Activated naive CD8-positive, alpha-beta T cell treated with anti-CD3 and anti-CD28 coated beads for 36 hours (primary cell): ENCODE measurements at regions not wholly inside any gene's neighbourhood (a gene's known extent, or its start where the extent isn't known, plus 50 kb on each side); places are given as distances from the start of the nearest gene placed in this dataset.

Experiments
- DNase-seq: peaks from one replicate; pipeline ENCODE4 v3.0.0; 2021
- H3K27ac Mint-ChIP-seq: one replicate; pipeline ENCODE4 v1.8.0; 2022; ENCODE audit warnings: mild to moderate bottlenecking, moderate library complexity, mixed read lengths
- H3K27me3 Mint-ChIP-seq: one replicate; pipeline ENCODE4 v1.8.0; 2022; ENCODE audit warnings: mild to moderate bottlenecking, mixed read lengths
- H3K36me3 Mint-ChIP-seq: one replicate; pipeline ENCODE4 v1.8.0; 2021; ENCODE audit warnings: mild to moderate bottlenecking, mixed read lengths
- H3K4me1 Mint-ChIP-seq: one replicate; pipeline ENCODE4 v1.8.0; 2021; ENCODE audit warnings: mixed read lengths
- H3K4me3 Mint-ChIP-seq: one replicate; pipeline ENCODE4 v1.8.0; 2022; ENCODE audit warnings: mild to moderate bottlenecking, moderate library complexity, mixed read lengths
- H3K9me3 Mint-ChIP-seq: one replicate; pipeline ENCODE4 v1.8.0; 2022; ENCODE audit warnings: mixed read lengths

DNA sequence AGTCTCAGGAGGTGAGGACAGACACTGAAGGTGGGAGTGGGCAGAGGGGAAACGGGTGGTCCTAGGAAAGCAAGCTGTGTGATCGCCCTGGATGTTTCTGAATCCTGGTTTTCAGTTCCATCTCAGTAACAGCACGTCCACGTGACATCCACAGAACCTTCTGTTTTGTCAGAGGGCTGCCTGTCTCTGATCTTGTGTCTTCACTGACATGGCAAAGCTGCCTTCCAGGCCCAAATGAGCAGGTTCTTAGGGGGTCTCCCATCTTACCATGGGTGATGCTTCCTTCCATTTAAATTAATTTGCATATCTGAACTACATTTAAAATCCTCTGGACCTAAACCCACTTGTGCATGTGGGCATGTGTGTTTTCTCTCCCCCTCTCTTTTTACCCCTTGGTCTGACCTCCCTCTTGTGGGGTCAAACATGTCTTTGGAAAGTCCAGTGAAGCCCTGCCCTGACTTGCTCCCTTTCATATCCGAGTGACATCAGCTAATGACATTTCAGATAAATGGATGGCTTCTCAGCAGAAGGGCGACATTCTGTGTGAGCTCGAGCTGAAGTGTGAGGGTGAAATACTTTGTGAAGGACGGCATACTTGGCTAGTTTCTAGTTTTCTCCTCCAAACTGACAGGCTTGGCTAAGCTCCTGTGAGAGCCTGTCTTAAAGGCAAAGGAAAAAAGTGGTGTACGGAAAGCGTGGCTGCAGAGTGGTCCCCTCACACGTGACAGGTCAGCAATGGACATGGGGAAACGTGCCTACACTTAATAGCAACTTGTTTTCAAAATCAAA lies 204.8 kb upstream of the S1PR3 start:
- DNase-seq, result no peak
- H3K27me3 Mint-ChIP-seq, result peaks cover 8% of the 10 kb centered on the region
- peaks cover 6% of the 10 kb centered on the region for H3K4me1 Mint-ChIP-seq
- H3K27ac Mint-ChIP-seq, result no peak overlapping the region
- H3K36me3 Mint-ChIP-seq, result no peaks in the 10 kb centered on the region
- no peaks in the 10 kb centered on the region for H3K9me3 Mint-ChIP-seq
- no peak overlapping the region for H3K4me3 Mint-ChIP-seq

DNA sequence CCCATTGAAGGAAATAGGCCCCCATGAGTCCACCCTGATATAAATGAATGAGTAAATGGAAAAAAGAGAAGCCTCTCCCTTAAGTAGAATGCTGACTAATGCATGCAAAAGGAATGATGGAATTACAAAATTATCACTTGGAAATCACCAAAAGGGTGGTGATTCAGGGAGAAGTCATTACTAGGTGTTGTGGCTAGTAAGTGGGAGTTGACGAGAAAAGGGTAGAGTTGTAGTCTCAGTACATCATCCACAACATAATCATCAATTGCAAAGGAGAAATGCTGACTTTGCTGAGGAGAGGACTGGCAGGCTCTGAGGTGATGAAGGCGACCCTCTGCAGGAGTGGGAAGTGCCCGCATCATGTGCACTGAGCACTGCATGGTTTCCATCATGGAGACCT lies 201.5 kb upstream of the S1PR3 start:
- H3K27ac Mint-ChIP-seq, result no peak overlapping the region
- no peaks in the 10 kb centered on the region for H3K9me3 Mint-ChIP-seq
- peaks cover 4% of the 10 kb centered on the region for H3K27me3 Mint-ChIP-seq
- H3K36me3 Mint-ChIP-seq, result no peaks in the 10 kb centered on the region
- H3K4me1 Mint-ChIP-seq, result peaks cover 11% of the 10 kb centered on the region
- no peak for DNase-seq
- no peak overlapping the region for H3K4me3 Mint-ChIP-seq

DNA sequence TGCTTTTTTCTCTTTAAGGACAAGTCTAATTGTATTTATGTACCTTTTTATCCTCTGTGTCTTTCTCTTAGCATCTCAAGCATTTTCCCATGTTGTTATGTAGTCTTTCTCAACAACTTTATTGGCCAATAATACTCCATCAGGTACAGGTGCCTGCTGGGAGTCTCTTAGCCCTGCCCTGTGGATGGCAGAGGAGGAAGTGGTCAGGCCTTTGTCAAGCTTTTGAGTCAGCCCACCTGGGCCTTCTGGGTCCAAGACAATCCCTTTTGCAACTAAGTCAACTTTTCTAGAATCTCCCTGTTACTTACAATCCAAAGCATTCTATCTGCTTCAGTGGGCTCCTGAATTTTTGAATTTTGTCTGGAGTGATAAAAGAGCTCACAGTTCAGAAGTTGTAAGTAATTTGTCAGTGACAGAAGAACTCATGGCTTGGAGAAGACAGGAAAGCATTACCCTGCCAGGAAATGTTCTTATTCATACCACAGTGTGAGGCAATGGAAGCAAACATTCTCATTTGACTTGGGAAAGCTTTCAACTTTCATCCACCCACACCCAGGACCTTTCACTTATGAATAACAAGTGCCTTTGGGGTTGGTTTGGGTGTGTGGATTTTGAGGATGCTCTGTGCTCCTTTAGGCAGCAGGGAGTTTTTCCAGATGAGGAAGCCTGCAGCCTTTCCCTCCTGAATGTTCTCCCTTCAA lies 200.0 kb upstream of the S1PR3 start:
- peaks cover 4% of the 10 kb centered on the region for H3K27me3 Mint-ChIP-seq
- no peak overlapping the region for H3K4me3 Mint-ChIP-seq
- peaks cover 3% of the 10 kb centered on the region for H3K9me3 Mint-ChIP-seq
- H3K4me1 Mint-ChIP-seq, result peaks cover 11% of the 10 kb centered on the region
- H3K36me3 Mint-ChIP-seq, result no peaks in the 10 kb centered on the region
- no peak for DNase-seq
- H3K27ac Mint-ChIP-seq, result no peak overlapping the region

DNA sequence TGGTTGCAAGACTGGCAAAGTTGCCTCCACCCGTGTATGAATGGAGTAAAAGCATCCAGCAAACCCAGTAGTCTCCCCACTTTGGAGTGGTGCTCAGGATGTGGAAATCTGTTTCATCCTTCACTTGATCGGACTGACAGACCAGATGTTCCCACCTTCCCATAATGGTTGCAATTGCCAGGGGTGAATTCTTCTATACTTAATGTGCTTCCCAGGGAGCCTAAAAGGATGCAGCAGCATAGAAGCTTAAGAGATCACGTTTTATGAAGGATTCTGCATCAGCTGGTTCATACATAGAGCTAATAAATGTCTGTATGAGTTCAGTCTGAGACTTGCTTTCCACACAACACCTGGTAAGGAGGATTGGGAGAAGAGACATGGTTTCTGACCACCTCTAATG lies 198.8 kb upstream of the S1PR3 start:
- H3K4me1 Mint-ChIP-seq, result peaks cover 11% of the 10 kb centered on the region
- no peaks in the 10 kb centered on the region for H3K36me3 Mint-ChIP-seq
- H3K9me3 Mint-ChIP-seq, result peaks cover 8% of the 10 kb centered on the region
- no peak for DNase-seq
- peaks cover 1% of the 10 kb centered on the region for H3K27me3 Mint-ChIP-seq
- no peak overlapping the region for H3K4me3 Mint-ChIP-seq
- no peak overlapping the region for H3K27ac Mint-ChIP-seq

DNA sequence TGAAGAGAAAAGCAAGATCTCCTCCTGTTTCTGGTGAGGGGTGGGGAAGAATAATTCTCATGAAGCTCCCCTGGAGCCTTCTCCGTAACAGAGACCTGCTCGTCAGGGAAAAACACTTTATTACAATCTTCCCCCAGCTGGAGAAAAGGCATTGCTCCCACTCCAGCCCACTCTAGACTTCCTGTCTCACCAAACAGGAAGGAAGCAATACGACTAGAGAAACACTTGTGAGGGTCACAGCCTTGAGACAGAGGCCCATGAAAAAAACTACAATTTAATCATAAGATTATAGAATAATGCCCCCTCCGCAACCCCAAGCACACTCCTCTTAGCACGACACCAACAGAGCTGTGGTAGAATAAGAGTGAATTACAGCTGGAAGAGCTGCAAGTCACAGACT lies 197.2 kb upstream of the S1PR3 start:
- DNase-seq, result no peak
- Mint-ChIP-seq H3K4me1 (peaks cover 11% of the 10 kb centered on the region), H3K36me3 (no peaks in the 10 kb centered on the region), H3K4me3 (no peak overlapping the region), H3K27ac (no peak overlapping the region), H3K27me3 (no peaks in the 10 kb centered on the region), H3K9me3 (peaks cover 10% of the 10 kb centered on the region)

DNA sequence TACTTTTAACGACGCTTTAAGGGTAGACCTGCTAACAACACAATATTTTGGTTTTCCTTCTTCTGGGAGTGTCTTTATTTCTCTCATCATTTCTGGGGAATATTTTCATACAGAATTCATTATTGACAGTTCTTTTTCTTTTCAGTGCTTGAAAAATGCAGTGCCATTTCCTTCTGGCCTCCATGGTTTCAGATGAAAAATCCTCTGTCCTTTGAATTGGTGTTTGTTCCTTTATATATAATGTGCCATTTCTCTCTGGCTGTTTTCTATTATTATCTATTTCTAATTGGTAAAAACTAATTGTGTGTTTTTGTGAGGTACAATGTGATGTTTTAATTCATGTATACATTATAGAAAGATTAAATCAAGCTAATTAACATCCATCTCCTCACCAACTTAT lies 194.3 kb upstream of the S1PR3 start:
- DNase-seq, result no peak
- Mint-ChIP-seq H3K27me3 (peaks cover 16% of the 10 kb centered on the region), H3K9me3 (peaks cover 10% of the 10 kb centered on the region), H3K36me3 (no peaks in the 10 kb centered on the region), H3K27ac (no peak overlapping the region), H3K4me1 (peaks cover 3% of the 10 kb centered on the region), H3K4me3 (no peak overlapping the region)

DNA sequence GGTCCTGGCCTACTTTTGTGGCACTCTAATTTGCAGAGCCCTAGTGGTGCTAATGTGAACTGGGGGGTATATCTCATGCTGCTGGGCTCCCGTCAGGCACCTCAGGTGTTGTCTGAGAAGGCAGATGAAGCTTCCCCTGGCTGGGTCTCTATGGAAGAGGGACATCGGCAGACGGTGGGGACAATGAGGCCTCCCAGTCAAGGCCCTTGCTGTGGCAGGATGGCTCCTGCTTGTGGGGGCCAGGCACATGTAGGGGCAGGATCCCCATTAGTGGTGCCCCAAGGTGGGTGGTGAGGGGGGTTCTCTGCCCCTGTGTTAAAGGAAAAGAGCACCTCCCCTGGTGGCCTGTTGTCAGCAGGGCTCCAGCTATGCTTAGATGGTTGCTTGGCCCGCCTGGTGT lies 192.8 kb upstream of the S1PR3 start:
- Mint-ChIP-seq H3K4me3 (no peak overlapping the region), H3K4me1 (peaks cover 5% of the 10 kb centered on the region), H3K9me3 (peaks cover 10% of the 10 kb centered on the region), H3K36me3 (no peaks in the 10 kb centered on the region), H3K27me3 (peaks cover 28% of the 10 kb centered on the region), H3K27ac (no peak overlapping the region)
- no peak for DNase-seq

DNA sequence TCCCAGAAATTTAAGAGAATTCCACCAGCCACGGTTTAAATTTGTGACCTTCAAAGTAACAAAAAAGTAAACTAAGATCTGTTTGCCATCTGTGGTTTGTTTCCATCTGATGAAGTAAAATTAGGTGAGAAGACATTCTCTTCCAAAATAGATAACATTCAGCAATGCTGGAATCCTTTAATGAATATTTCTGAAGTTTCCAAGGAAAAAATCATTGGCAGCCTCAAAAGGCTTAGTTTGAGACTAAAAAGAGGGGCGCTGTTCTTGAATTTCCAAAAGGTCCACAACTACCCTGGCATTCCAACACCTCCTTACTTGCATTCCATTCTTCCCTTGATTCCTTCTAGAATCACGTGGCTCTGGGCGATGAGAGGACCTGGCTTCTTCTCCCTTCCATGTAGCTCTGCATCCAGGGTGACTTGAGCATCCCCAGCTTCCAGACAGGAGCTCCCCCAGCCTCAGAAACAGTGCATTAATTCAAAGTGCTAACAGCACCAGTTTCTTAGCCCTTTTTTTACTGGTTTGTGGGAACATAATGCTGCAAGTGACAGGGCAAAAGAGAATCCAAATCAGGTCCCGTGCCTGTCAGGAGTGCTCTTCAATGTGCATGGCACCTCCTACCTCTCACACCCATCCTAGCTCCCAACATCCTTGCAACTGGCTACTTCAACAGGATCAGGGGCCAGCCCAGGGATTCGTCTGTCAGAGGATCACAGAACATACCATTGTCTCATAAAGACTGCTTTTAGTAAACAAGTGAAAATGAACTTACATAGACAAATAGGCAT lies 191.5 kb upstream of the S1PR3 start:
- Mint-ChIP-seq H3K4me1 (peaks cover 2% of the 10 kb centered on the region), H3K27ac (no peak overlapping the region), H3K9me3 (peaks cover 10% of the 10 kb centered on the region), H3K36me3 (no peaks in the 10 kb centered on the region), H3K27me3 (peaks cover 38% of the 10 kb centered on the region), H3K4me3 (no peak overlapping the region)
- no peak for DNase-seq

DNA sequence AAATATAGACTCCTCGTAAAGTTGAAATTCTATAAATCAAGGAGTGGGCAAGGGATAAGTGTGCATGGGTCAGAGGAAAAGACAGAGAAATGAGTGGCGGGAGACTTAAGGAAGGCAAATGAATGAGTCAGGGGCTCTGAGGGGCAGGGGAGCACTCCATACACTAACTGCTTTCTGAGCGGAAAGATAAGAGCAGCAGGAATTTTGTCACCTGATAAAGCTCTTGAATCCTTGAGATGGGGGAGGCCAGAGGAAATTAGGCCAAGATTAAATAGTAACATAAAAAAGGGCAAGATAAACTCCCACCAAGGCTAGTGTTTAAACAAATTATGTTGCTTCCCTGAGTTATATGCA lies 191.0 kb upstream of the S1PR3 start:
- H3K9me3 Mint-ChIP-seq, result peaks cover 10% of the 10 kb centered on the region
- no peak overlapping the region for H3K4me3 Mint-ChIP-seq
- H3K36me3 Mint-ChIP-seq, result no peaks in the 10 kb centered on the region
- peaks cover 2% of the 10 kb centered on the region for H3K4me1 Mint-ChIP-seq
- H3K27ac Mint-ChIP-seq, result no peak overlapping the region
- no peak for DNase-seq
- peaks cover 38% of the 10 kb centered on the region for H3K27me3 Mint-ChIP-seq

DNA sequence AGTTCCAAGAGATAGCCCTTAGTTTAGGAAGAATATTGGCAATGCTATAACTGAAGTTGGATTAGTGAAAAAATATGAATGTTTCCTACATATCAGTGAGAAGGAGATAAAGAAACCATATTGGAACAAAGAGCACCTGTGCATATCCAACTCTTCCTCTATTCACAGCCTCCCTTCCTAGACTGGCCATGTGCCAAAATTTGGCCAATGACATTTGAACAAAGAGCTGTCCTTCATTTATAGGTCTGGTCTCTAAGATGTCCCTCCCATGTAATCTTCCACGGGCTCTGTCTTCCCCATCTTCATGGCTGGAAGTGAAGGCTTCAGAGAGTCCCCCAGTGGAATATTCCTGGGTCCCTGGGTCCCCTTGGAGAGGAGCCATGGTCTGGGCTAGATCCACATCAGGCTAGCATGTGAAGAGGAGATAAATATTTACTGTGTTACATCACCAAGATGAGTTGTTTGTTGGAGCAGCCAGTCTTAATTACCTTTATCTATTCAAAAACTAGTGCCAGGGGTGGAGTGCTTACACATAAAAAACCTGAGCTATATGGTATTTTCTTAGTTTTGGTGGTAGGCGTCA lies 190.0 kb upstream of the S1PR3 start:
- H3K9me3 Mint-ChIP-seq, result peaks cover 7% of the 10 kb centered on the region
- DNase-seq, result no peak
- peaks cover 38% of the 10 kb centered on the region for H3K27me3 Mint-ChIP-seq
- H3K27ac Mint-ChIP-seq, result no peak overlapping the region
- H3K4me3 Mint-ChIP-seq, result no peak overlapping the region
- peaks cover 2% of the 10 kb centered on the region for H3K4me1 Mint-ChIP-seq
- no peaks in the 10 kb centered on the region for H3K36me3 Mint-ChIP-seq

DNA sequence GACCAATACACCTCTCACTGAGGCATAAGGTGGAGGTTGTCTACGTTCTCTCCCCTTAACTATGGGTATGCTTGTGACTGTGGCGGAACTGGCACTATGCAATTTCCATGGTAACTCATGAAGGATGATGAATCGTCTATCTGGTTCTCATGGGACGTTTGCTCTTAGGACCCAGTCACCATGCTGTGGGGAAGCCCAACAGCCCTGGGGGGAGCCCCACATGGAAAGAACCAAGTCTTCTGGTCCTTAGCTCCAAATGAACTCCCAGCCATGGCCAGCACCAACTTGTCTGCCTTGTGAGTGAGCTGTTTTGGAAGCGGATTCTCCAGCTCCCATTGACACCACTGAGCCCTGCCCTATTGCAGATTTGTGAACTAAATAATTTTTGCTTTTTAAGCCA lies 188.7 kb upstream of the S1PR3 start:
- H3K4me3 Mint-ChIP-seq, result no peak overlapping the region
- peaks cover 46% of the 10 kb centered on the region for H3K27me3 Mint-ChIP-seq
- DNase-seq, result no peak
- no peak overlapping the region for H3K27ac Mint-ChIP-seq
- H3K9me3 Mint-ChIP-seq, result peaks cover 2% of the 10 kb centered on the region
- H3K36me3 Mint-ChIP-seq, result no peaks in the 10 kb centered on the region
- H3K4me1 Mint-ChIP-seq, result peaks cover 2% of the 10 kb centered on the region

DNA sequence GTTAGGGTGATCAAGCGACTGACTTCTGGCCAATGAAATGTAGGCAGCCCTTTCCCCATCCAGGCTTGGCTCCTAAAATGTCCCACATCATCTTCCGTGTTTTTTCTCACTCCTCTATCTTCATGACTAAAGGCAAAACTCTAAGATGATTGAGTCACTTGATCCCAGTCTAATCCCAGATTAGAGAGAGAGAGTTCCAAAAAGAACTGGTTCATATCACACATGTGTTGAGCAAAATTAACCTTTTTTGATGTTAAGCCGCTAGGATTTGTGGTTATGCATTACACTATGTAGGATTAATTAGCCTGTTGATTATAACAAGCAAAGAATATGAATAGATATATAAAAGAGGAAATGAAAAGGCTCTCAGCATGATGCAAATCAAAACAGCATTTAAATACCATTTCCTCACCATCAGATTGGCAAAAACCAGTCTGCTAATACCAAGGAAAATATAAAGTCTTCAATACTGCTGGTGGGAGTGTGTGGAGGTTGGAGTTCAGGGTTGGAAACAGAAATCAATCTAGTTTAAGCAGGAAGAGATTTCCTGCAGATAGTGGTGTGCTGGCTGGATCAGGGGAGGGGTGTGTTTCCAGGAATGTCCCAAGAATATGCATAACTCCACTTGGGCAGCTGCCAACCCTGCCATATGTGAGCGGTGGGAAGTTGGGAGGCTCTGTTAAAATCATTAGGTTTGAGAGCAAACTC lies 187.6 kb upstream of the S1PR3 start:
- no peaks in the 10 kb centered on the region for H3K9me3 Mint-ChIP-seq
- no peak overlapping the region for H3K27ac Mint-ChIP-seq
- peaks cover 46% of the 10 kb centered on the region for H3K27me3 Mint-ChIP-seq
- peaks cover 2% of the 10 kb centered on the region for H3K4me1 Mint-ChIP-seq
- H3K4me3 Mint-ChIP-seq, result no peak overlapping the region
- no peaks in the 10 kb centered on the region for H3K36me3 Mint-ChIP-seq
- DNase-seq, result no peak

DNA sequence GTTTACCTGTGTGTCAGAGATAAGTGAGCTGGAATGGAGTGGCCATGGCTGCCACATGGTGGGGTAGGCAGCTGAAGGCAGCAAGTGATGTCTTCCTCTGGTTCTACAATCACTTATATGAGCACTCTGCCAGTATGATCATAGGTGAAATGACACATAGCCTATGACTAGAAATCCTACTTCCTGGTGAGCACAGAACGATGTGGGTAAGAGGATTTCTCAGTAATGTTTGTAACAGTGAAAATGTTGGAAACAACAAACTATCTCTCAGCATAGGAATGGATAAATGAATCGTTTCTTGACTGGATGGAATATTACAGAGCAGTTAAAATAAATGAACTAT lies 187.0 kb upstream of the S1PR3 start:
- DNase-seq, result no peak
- Mint-ChIP-seq H3K36me3 (no peaks in the 10 kb centered on the region), H3K4me3 (no peak overlapping the region), H3K4me1 (peaks cover 2% of the 10 kb centered on the region), H3K9me3 (no peaks in the 10 kb centered on the region), H3K27me3 (peaks cover 46% of the 10 kb centered on the region), H3K27ac (no peak overlapping the region)

DNA sequence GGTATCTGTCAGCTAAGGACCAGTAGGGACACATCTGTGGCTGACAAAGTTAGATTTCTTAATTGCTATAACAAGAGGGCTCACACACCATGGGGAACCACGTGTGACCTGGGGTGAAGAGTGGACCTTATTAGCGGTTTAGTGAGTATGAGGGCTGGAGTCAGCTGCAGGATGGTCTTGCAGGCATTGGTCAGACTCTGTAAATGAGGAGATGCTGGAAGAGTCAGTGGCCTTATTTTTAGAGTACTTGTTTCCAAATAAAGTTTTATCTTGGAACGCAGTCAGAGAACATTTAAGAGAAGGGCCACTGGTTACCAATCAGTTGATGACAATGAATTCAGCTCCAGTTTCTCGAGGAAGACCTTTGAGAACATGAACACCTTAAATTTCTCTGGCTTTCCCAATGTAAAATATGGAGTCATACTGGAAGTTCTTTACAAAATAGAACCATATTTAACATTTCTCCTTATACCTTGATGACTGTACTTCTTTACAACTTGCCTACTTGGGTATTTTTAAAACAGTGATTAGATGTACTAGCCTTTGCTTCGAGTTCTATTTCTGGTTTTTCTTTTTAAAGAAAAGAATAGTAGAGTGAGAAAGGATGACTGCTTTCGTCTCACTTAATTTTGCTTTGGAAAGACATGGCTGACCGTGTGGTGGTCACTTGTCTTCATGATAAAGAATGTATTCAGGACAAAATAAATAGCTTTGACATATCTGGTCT lies 185.9 kb upstream of the S1PR3 start:
- Mint-ChIP-seq H3K9me3 (no peaks in the 10 kb centered on the region), H3K36me3 (no peaks in the 10 kb centered on the region), H3K4me1 (peaks cover 2% of the 10 kb centered on the region), H3K4me3 (no peak overlapping the region), H3K27ac (no peak overlapping the region), H3K27me3 (peaks cover 40% of the 10 kb centered on the region)
- DNase-seq, result no peak
